ENCODE measurements at regions not wholly inside any gene's neighbourhood (a gene's known extent, or its start where the extent isn't known, plus 50 kb on each side); places are given as distances from the start of the nearest gene placed in this dataset.

DNA sequence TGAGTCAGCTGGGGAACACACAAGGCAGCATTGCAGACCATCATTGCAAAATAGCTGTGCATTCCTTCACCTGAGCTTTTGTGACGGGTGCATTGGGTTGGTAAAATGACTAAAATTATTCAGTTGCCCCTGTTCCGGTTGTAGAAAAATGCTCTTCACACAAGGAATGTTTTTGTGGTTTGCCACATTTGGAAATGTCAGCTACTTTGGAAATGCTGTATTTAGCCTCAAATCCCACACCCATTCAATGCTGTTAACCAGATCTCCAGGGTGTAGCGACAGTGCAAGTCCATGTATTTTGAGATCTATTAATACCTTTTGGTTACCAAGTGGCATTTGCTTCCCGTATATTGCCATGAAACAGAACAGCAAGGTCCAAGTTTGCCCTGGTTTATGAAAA, 201.2 kb downstream of the FOXA2 start:
- Histone ChIP-seq H3K9me3 (no peaks in the 10 kb centered on the region), H3K4me1 (no peaks in the 10 kb centered on the region), H3K27me3 (replicated peaks; ENCODE audit: control insufficient read depth, insufficient read depth, low read length) (no peaks in the 10 kb centered on the region), H3K4me3 (ENCODE audit: low read depth, low read length) (no peak overlapping the region), H3K36me3 (ENCODE audit: control insufficient read depth, insufficient read depth, low read length) (no peaks in the 10 kb centered on the region)
- CTCF ChIA-PET, result no interaction called here
- DNase-seq, result no peak
- Mint-ChIP-seq H3K27me3 (ENCODE audit: insufficient read depth, unreplicated experiment) (no peaks in the 10 kb centered on the region), H3K27ac (ENCODE audit: unreplicated experiment) (no peak overlapping the region), H3K4me3 (ENCODE audit: unreplicated experiment) (no peak overlapping the region), H3K9me3 (ENCODE audit: unreplicated experiment) (no peaks in the 10 kb centered on the region), H3K4me1 (ENCODE audit: low read depth, unreplicated experiment) (no peaks in the 10 kb centered on the region), H3K36me3 (ENCODE audit: insufficient read depth, unreplicated experiment) (no peaks in the 10 kb centered on the region)
- POLR2A ChIA-PET, result no interaction called here
- intact Hi-C loops (cut with micrococcal nuclease; ENCODE audit: unreplicated experiment), result no loop called here
- BruUV-seq (replicated peaks), result no TSS peak
- TF ChIP-seq CTCF (IDR thresholded peaks at IDR 0.05; ENCODE audit: insufficient read depth in 1 of 2, low read depth in 1 of 2, low read length in 1 of 2, severe bottlenecking in 1 of 2, unreplicated experiment in 1 of 2), result no peak

DNA sequence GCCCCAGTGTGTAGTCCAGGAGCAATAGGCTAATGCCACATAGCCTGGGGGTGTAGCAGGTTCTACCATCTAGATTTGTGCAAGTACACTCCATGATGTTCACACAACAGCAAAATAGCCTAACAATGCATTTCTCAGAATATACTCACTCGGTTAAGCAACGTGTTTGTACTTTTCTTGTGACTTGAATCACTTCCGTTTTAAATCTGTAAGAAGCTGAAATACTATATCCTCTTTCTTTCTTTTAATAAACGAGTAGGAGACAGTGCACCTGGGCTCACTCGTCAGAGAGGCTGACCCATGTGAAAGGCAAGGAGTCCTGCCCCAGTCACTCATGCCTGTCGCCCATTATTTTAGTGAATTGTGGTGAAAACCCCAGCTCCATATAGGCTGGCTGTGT, 201.6 kb downstream of the FOXA2 start:
- no peaks in the 10 kb centered on the region for H3K27me3 ChIP-seq (replicated peaks; ENCODE audit: control insufficient read depth, insufficient read depth, low read length)
- no peak overlapping the region for H3K4me3 ChIP-seq (ENCODE audit: low read depth, low read length)
- no peaks in the 10 kb centered on the region for H3K4me1 ChIP-seq
- H3K36me3 Mint-ChIP-seq (ENCODE audit: insufficient read depth, unreplicated experiment), result no peaks in the 10 kb centered on the region
- no peaks in the 10 kb centered on the region for H3K36me3 ChIP-seq (ENCODE audit: control insufficient read depth, insufficient read depth, low read length)
- CTCF ChIA-PET, result no interaction called here
- H3K4me1 Mint-ChIP-seq (ENCODE audit: low read depth, unreplicated experiment), result no peaks in the 10 kb centered on the region
- no peak for TF ChIP-seq CTCF (IDR thresholded peaks at IDR 0.05; ENCODE audit: insufficient read depth in 1 of 2, low read depth in 1 of 2, low read length in 1 of 2, severe bottlenecking in 1 of 2, unreplicated experiment in 1 of 2)
- H3K9me3 Mint-ChIP-seq (ENCODE audit: unreplicated experiment), result no peaks in the 10 kb centered on the region
- no peak overlapping the region for H3K4me3 Mint-ChIP-seq (ENCODE audit: unreplicated experiment)
- POLR2A ChIA-PET, result no interaction called here
- H3K9me3 ChIP-seq, result no peaks in the 10 kb centered on the region
- DNase-seq, result no peak
- BruUV-seq (replicated peaks), result no TSS peak
- no peak overlapping the region for H3K27ac Mint-ChIP-seq (ENCODE audit: unreplicated experiment)
- H3K27me3 Mint-ChIP-seq (ENCODE audit: insufficient read depth, unreplicated experiment), result no peaks in the 10 kb centered on the region
- intact Hi-C loops (cut with micrococcal nuclease; ENCODE audit: unreplicated experiment), result no loop called here

GRCh38 chr20:22381812-22382416, 202.5 kb downstream of the FOXA2 start:
- Histone ChIP-seq H3K4me1 (no peaks in the 10 kb centered on the region), H3K36me3 (ENCODE audit: control insufficient read depth, insufficient read depth, low read length) (no peaks in the 10 kb centered on the region), H3K27me3 (replicated peaks; ENCODE audit: control insufficient read depth, insufficient read depth, low read length) (no peaks in the 10 kb centered on the region), H3K4me3 (ENCODE audit: low read depth, low read length) (no peak overlapping the region), H3K9me3 (no peaks in the 10 kb centered on the region)
- no TSS peak for BruUV-seq (replicated peaks)
- ChIA-PET CTCF (interaction anchor here (1.0 kb wide), 1 partner anchor 301 kb away, joined by 3 read pairs; no protein-coding TSS in a partner anchor), POLR2A (no interaction called here)
- DNase-seq, result no peak
- Mint-ChIP-seq H3K27ac (ENCODE audit: unreplicated experiment) (no peak overlapping the region), H3K27me3 (ENCODE audit: insufficient read depth, unreplicated experiment) (no peaks in the 10 kb centered on the region), H3K36me3 (ENCODE audit: insufficient read depth, unreplicated experiment) (no peaks in the 10 kb centered on the region), H3K9me3 (ENCODE audit: unreplicated experiment) (no peaks in the 10 kb centered on the region), H3K4me1 (ENCODE audit: low read depth, unreplicated experiment) (no peaks in the 10 kb centered on the region), H3K4me3 (ENCODE audit: unreplicated experiment) (no peak overlapping the region)
- intact Hi-C loops (cut with micrococcal nuclease; ENCODE audit: unreplicated experiment), result no loop called here
- TF ChIP-seq CTCF (IDR thresholded peaks at IDR 0.05; ENCODE audit: insufficient read depth in 1 of 2, low read depth in 1 of 2, low read length in 1 of 2, severe bottlenecking in 1 of 2, unreplicated experiment in 1 of 2), result no peak

Data from Caco-2 (cell line).